ENCODE measurements at regions not wholly inside any gene's neighbourhood (a gene's known extent, or its start where the extent isn't known, plus 50 kb on each side); places are given as distances from the start of the nearest gene placed in this dataset.

DNA sequence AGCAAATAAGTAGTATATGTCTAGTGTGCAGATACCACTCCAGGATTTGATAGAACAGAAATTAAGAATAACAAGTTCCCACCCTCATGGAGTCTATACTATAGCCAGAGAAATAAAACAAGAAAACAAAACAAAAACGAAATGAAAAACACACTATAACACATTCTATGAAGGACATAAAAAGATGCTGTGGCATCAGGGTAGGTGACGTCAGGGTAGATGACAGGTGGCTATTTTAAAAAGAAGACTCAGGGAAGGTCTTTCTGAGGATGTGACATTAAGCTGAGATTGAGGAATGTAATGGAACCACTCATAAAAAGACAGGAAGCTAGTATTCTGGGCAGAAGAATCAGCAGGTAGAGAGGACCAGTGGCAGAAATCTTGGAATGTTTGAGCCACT, 469.6 kb downstream of the RAP2B start:
- TF ChIP-seq RAD21 (conservative IDR thresholded peaks at IDR 0.05 in 1 of 2, IDR thresholded peaks at IDR 0.05 in 1 of 2) (no peak), RFX5 (IDR thresholded peaks at IDR 0.05) (no peak), BHLHE40 (IDR thresholded peaks at IDR 0.05; ENCODE audit: low read depth, low read length) (no peak)

Measured in A549 (cell line).